Left ventricle myocardium inferior (tissue), 1 donor: ENCODE measurements at regions not wholly inside any gene's neighbourhood (a gene's known extent, or its start where the extent isn't known, plus 50 kb on each side); places are given as distances from the start of the nearest gene placed in this dataset.

ENCODE experiments used
- DNase-seq: peaks from one replicate; pipeline ENCODE4 v3.0.0-alpha.2; 2020
- H3K27ac ChIP-seq: fragments of 200-600 bp; replicated peaks from 2 replicates; pipeline ENCODE4 v1.8.0; 2021
- H3K27me3 ChIP-seq: fragments of 200-600 bp; 2 replicates; pipeline ENCODE4 v1.8.0; 2021; ENCODE audit warnings: low read depth
- H3K36me3 ChIP-seq: fragments of 200-600 bp; 2 replicates; pipeline ENCODE4 v1.8.0; 2021
- H3K4me1 ChIP-seq: fragments of 200-600 bp; 2 replicates; pipeline ENCODE4 v1.8.0; 2021
- H3K4me3 ChIP-seq: fragments of 200-600 bp; 2 replicates; pipeline ENCODE4 v1.8.0; 2021; ENCODE audit warnings: mild to moderate bottlenecking, moderate library complexity
- H3K9me3 ChIP-seq: fragments of 200-600 bp; replicated peaks from 2 replicates; pipeline ENCODE4 v1.8.0; 2021
- CTCF ChIP-seq: fragments of 200-600 bp; IDR thresholded peaks from 2 replicates; pipeline ENCODE4 v1.8.0; 2021; ENCODE audit warnings: antibody characterized with exemption, mild to moderate bottlenecking, borderline replicate concordance
- intact Hi-C: fragments of 100-400 bp; cut with micrococcal nuclease; formaldehyde crosslinking; loops from one replicate; pipeline ENCODE4 v1.11.0; 2022
- donor health status: DM: no; HTN: yes; CAD: no; lungs with severe emphysema.

- TF ChIP-seq CTCF: no peak
- Histone ChIP-seq H3K27me3 (no peaks in the 10 kb centered on the region), H3K36me3 (no peaks in the 10 kb centered on the region), H3K27ac (no peak overlapping the region), H3K9me3 (no peaks in the 10 kb centered on the region), H3K4me3 (no peak overlapping the region), H3K4me1 (no peaks in the 10 kb centered on the region)
- no peak for DNase-seq
- intact Hi-C loops: no loop called here
Observed at GRCh38 chr1:55707846-55708245, 492.7 kb upstream of the USP24 start.

- Histone ChIP-seq H3K4me3 (no peak overlapping the region), H3K4me1 (no peaks in the 10 kb centered on the region), H3K9me3 (no peaks in the 10 kb centered on the region), H3K27me3 (no peaks in the 10 kb centered on the region), H3K27ac (no peak overlapping the region), H3K36me3 (no peaks in the 10 kb centered on the region)
- no peak for TF ChIP-seq CTCF
- intact Hi-C loops: no loop called here
- DNase-seq: no peak
Observed at GRCh38 chr1:55707196-55707595, 492.0 kb upstream of the USP24 start.

GRCh38 chr1:55706397-55706796, 491.2 kb upstream of the USP24 start:
- no peaks in the 10 kb centered on the region for H3K4me1 ChIP-seq
- TF ChIP-seq CTCF: no peak
- intact Hi-C loops: no loop called here
- no peaks in the 10 kb centered on the region for H3K27me3 ChIP-seq
- no peak overlapping the region for H3K27ac ChIP-seq
- H3K9me3 ChIP-seq: no peaks in the 10 kb centered on the region
- no peaks in the 10 kb centered on the region for H3K36me3 ChIP-seq
- H3K4me3 ChIP-seq: no peak overlapping the region
- no peak for DNase-seq

GRCh38 chr1:55703726-55704363, 488.7 kb upstream of the USP24 start:
- Histone ChIP-seq H3K4me3 (no peak overlapping the region), H3K27ac (no peak overlapping the region), H3K9me3 (no peaks in the 10 kb centered on the region), H3K27me3 (no peaks in the 10 kb centered on the region), H3K36me3 (no peaks in the 10 kb centered on the region), H3K4me1 (no peaks in the 10 kb centered on the region)
- intact Hi-C loops: no loop called here
- no peak for TF ChIP-seq CTCF
- no peak for DNase-seq

- Histone ChIP-seq H3K36me3 (no peaks in the 10 kb centered on the region), H3K4me3 (no peak overlapping the region), H3K27ac (no peak overlapping the region), H3K4me1 (no peaks in the 10 kb centered on the region), H3K27me3 (no peaks in the 10 kb centered on the region), H3K9me3 (no peaks in the 10 kb centered on the region)
- intact Hi-C loops: no loop called here
- DNase-seq: no peak
- TF ChIP-seq CTCF: peak; percentile 77
Observed at GRCh38 chr1:55702064-55702463, 486.9 kb upstream of the USP24 start.
